Endothelial cell of umbilical vein (primary cell): ENCODE measurements at regions not wholly inside any gene's neighbourhood (a gene's known extent, or its start where the extent isn't known, plus 50 kb on each side); places are given as distances from the start of the nearest gene placed in this dataset.
"Not testable (repeated sequence)": the region's sequence is repeated elsewhere in the genome, so short reads cannot be mapped to it uniquely, and the experiment has no call there.

Experiments
- TF ChIP-seq, protein P1 (sequence below), 2 donors: IDR thresholded peaks; 1 replicate in 1 of 2; 2 replicates in 1 of 2; pipeline ENCODE4 v1.5.1; 2011; ENCODE audit warnings: low read length in 2 of 2, mild to moderate bottlenecking in 2 of 2, moderate library complexity in 2 of 2, control low read depth in 1 of 2, inconsistent platforms in 1 of 2, low read depth in 1 of 2; ENCODE audit not compliant: insufficient read depth in 1 of 2; ENCODE audit errors: extremely low read depth in 1 of 2
- TF ChIP-seq, protein P2 (sequence below): IDR thresholded peaks from 2 replicates; pipeline ENCODE4 v1.6.1; 2011; ENCODE audit not compliant: insufficient read depth, insufficient read length

DNA sequence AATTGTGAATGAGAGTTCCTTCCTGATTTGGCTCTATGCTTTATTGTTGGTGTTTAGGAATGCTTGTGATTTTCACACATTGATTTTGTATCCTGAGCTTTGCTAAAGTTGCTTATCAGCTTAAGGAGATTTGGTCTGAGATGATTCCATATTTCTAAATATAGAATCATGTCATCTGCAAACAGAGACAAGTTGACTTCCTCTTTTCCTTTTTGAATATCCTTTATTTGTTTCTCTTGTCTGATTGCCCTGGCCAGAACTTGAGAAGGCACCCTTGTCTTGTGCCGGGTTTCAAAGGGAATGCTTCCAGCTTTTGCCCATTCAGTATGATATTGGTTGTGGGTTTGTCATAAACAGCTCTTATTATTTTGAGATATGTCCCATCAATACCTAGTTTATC lies 260.6 kb downstream of the TDRD3 start:
- TF ChIP-seq, protein P1, sequence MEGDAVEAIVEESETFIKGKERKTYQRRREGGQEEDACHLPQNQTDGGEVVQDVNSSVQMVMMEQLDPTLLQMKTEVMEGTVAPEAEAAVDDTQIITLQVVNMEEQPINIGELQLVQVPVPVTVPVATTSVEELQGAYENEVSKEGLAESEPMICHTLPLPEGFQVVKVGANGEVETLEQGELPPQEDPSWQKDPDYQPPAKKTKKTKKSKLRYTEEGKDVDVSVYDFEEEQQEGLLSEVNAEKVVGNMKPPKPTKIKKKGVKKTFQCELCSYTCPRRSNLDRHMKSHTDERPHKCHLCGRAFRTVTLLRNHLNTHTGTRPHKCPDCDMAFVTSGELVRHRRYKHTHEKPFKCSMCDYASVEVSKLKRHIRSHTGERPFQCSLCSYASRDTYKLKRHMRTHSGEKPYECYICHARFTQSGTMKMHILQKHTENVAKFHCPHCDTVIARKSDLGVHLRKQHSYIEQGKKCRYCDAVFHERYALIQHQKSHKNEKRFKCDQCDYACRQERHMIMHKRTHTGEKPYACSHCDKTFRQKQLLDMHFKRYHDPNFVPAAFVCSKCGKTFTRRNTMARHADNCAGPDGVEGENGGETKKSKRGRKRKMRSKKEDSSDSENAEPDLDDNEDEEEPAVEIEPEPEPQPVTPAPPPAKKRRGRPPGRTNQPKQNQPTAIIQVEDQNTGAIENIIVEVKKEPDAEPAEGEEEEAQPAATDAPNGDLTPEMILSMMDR (IDR thresholded peaks at IDR 0.05; ENCODE audit: extremely low read depth in 1 of 2, insufficient read depth in 1 of 2, low read depth in 1 of 2, low read length in 2 of 2) = not testable (repeated sequence)
- TF ChIP-seq, protein P2, sequence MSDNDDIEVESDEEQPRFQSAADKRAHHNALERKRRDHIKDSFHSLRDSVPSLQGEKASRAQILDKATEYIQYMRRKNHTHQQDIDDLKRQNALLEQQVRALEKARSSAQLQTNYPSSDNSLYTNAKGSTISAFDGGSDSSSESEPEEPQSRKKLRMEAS = not testable (repeated sequence)
